ENCODE measurements at regions not wholly inside any gene's neighbourhood (a gene's known extent, or its start where the extent isn't known, plus 50 kb on each side); places are given as distances from the start of the nearest gene placed in this dataset.

- DNase-seq (ENCODE audit: low read depth in 3 of 3) = no peak
Measured at GRCh38 chr10:117716889-117717288, 174.3 kb downstream of the EMX2 start.

- no peak for DNase-seq (ENCODE audit: low read depth in 3 of 3)
Measured at GRCh38 chr10:117718986-117719920, 176.7 kb downstream of the EMX2 start.

- DNase-seq (ENCODE audit: low read depth in 3 of 3) = no peak
Measured at GRCh38 chr10:117720931-117721835, 178.6 kb downstream of the EMX2 start.

GRCh38 chr10:117721873-117722272 is 179.3 kb downstream of the EMX2 start:
- DNase-seq (ENCODE audit: low read depth in 3 of 3) = no peak

DNA sequence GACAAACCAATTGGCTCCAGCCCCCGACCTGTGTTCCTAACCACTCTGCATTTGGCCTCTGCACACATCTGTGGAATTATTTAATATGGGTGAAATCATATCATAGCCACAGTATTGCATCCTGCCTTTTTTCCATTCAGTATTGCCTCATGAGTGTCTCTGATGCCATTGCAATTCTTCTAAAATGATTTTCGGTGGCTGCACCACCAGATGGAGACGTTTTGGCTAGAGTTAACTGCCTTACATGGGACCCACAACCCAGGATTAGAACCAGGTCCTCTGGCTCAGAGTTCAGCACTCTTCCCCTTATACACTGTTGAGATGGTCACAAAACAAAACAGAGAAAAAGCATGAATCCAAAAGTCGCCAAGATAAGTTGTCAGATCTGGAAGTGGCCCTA is 180.8 kb downstream of the EMX2 start:
- no peak for DNase-seq (ENCODE audit: low read depth in 3 of 3)

DNA sequence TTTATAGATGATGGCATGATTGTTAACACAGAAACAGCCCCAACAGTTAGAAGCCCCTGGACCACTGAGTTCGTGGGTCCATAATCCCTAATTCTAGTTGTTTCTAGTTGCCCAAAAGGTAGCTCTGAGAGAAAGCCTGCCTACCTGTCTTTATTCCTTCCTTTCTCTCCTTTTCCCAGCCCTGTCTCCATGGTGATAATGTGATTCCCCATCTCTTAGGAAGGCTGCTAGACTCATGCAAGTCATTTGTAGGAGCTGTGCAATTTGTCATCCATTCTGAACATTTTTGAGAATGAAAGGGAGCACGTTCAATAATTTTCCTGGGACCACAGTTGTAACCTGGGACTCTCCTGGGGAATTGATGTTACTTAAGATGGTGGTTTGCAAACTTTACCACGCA is 183.4 kb downstream of the EMX2 start:
- DNase-seq (ENCODE audit: low read depth in 3 of 3) = no peak

DNA sequence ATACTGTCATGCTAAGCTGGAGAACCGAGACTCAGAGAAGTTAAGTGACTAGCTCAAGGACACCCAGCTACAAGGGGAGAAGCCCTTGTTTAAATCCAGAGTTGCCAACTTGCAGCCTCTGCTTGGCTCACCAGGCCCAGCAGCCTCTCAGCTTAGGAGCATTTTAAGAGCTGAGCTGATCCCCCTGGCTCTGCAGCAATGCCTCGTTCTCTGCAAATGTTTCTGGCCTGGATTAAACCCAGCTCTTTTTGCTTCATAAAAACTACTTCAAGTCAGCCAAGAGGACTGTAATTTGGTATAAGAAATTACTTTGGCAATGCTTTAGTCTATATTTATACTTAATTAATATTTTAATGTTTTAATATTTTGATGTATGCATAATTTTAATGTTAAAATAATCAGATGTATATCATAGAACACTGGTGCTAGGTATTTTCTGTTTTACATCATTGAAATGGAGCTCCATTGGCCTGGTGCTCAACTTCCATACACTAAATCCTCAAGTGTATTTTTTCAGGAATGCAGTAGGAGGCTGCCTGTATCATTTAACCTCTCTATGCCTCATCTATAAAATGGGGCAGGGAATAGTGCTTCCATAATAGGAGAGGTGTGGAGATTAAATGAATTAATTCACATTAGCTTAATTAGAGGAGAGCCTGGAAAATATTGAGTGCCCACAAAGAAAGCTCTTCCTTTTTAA is 184.2 kb downstream of the EMX2 start:
- DNase-seq (ENCODE audit: low read depth in 3 of 3) = no peak

GRCh38 chr10:117727421-117727820 is 184.9 kb downstream of the EMX2 start:
- no peak for DNase-seq (ENCODE audit: low read depth in 3 of 3)

DNA sequence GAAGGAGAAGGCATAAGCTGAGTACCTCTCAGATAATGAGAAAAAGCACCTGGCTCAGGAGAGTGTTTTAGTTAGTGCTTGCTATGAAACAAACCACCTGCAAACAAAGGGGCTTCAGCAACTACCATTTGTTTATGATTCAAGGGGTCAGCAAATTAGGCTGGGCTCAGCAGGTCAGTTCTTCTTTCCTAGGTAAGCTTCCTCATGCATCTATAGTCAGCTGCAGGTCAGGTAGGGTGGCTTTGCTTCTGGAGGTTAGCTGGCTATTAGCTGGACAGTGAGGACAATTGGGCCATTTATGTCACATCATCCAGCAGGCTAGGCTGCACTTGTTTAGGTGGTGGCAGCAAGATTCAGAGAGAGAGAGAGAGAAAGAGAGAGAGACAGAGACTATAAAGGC is 185.5 kb downstream of the EMX2 start:
- no peak for DNase-seq (ENCODE audit: low read depth in 3 of 3)

GRCh38 chr10:117729156-117729555 is 186.6 kb downstream of the EMX2 start:
- no peak for DNase-seq (ENCODE audit: low read depth in 3 of 3)

GRCh38 chr10:117731121-117731791 is 188.7 kb downstream of the EMX2 start:
- no peak for DNase-seq (ENCODE audit: low read depth in 3 of 3)

DNA sequence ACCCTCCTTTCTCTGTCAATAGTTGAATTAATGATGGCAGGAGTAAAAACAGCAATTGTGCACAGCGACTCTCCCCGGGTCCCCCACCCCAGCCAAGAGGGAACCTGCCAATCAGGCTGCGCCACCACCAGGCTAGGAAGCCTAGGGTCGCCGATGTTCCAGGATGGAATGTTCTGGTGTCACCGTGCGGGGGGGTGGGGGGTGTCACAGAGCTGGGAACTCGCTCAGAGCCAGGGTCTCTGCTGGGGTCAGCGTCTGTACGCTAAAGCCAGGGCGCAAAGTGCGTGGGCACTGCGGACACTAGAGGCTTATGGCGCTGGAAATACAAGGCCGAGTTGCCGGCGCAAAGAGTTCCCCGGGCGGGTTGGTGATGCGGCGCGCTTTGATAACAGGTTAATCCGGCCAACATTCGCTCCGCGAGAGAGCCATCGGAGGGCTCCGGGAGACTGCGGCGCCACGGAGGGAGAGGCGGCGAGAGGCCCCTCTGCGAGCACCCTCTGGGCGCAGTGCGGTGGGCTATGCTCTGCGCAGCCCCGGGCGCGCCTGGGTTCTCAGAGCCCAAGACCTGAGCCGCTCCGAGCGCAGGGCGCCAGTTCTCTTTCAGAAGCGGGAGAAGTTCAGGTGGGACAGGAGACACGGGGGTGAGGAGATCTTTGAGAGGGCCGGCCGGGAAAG is 192.3 kb downstream of the EMX2 start:
- DNase-seq (ENCODE audit: low read depth in 3 of 3) = no peak

- no peak for DNase-seq (ENCODE audit: low read depth in 3 of 3)
Measured at GRCh38 chr10:117736655-117737054, 194.1 kb downstream of the EMX2 start.

GRCh38 chr10:117740088-117740487 is 197.5 kb downstream of the EMX2 start:
- no peak for DNase-seq (ENCODE audit: low read depth in 3 of 3)

GRCh38 chr10:117740691-117741222 is 198.2 kb downstream of the EMX2 start:
- no peak for DNase-seq (ENCODE audit: low read depth in 3 of 3)

GRCh38 chr10:117741524-117741923 is 199.0 kb downstream of the EMX2 start:
- DNase-seq (ENCODE audit: low read depth in 3 of 3) = no peak

DNA sequence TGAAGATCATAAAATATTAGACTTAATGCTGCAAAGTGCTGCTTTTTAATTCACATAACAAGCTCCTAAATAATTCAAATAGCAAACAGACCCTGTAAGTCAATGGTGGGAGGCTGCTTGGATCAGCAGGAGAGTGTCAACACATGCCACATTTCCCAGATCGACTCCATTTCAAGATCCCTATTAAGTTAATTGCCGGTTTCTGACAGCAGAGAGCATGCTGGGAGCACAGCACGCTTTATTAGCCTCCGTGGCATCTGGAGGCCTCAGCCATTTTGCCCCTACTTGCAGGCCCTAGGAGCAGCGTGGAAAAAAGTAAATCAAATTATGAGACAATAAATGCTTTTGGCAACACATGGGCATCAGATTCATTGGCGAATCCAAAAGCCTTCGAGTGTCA is 201.0 kb downstream of the EMX2 start:
- DNase-seq (ENCODE audit: low read depth in 3 of 3) = no peak

DNA sequence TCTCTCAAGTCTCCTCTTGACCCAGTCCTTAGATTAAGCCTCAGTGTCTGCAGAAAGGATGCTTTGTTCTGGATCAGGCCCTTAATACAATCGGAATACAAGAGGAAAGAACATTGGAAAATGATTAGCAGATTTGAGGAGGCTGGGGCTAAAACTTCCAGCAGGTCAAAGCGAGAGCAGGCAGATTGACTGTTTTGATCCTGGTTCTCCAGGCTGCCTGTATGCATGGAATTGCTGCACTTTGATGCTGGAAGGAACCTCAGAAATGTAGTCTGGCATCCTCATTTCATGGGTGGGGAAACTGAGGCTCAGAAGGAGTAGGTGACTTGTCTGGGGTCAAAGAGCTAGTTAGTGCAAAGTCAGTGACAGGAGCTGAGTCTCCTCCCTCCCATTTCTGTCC is 202.8 kb downstream of the EMX2 start:
- no peak for DNase-seq (ENCODE audit: low read depth in 3 of 3)

GRCh38 chr10:117746541-117747448 is 204.2 kb downstream of the EMX2 start:
- DNase-seq (ENCODE audit: low read depth in 3 of 3) = no peak

DNA sequence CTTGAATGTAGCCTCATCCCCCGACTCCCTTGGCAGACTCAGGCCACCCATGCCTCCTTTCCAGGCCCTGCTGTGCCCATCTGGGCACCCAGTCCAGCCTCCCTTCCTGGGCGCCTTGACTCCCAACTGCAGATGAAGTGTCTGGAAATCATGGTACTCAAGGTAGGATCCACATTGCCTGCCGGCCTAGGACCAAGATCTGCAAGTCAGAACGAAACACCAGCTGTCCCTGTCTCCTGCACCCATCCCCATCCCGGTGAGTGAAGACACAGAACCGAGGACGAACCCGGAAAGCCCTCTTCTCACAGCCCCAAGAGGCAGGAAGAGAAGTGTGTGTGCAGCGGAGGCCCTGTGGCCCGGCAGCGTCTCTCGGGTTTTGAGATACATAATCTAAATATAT is 205.1 kb downstream of the EMX2 start:
- DNase-seq (ENCODE audit: low read depth in 3 of 3) = no peak
